ENCODE measurements at regions not wholly inside any gene's neighbourhood (a gene's known extent, or its start where the extent isn't known, plus 50 kb on each side); places are given as distances from the start of the nearest gene placed in this dataset.
"Not testable (repeated sequence)": the region's sequence is repeated elsewhere in the genome, so short reads cannot be mapped to it uniquely, and the experiment has no call there.

DNA sequence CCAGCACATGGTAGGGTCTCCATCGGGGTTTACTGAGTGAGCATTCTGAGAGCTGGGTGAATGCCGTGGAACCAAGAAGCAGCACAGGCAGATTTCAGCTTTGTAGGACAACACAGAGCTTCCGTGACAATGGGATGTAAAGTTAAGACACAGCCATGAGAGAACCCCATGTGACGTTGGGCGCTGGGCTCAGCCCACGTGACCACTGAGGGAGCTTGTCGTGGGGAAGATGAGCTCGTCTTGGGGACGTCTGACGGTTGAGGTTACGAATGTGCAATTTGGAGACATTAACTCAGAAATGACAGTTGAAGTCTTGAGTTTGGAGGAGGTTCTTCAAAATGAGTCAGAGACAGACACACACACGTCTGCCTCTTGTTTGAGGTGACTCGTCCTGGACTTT is 51.5 kb upstream of the MUC20 start:
- not testable (repeated sequence) for DNase-seq (ENCODE audit: low spot score)

DNA sequence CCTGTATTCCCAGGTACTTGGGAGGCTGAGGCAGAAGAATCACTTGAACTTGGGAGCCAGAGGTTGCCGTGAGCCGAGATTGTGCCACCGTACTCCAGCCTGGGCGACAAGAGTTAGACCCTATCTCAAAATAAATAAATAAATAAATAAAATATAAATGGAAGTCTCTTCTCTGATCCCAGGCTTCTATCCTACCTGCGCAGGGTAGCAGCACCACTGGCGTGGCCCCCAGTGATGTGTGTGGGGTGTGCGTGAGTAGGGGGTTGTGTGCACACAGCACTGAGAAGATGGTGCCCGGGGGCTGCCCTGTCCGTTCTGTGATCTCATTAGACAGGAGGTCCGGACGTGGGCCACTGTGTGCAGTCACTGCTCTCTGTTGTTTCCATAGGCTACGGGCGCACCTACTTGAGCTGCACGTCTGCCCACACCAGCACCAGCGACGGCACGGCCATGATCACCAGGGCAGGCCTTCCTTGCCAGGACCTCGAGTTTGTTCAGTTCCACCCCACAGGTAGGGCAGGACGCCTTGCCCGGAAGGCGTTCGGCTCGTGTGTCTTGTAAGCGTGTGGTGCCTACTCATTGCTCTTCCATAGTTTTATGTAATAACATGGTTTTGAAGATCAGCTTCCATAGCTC is 52.5 kb upstream of the MUC20 start:
- DNase-seq (ENCODE audit: low spot score), result not testable (repeated sequence)

DNA sequence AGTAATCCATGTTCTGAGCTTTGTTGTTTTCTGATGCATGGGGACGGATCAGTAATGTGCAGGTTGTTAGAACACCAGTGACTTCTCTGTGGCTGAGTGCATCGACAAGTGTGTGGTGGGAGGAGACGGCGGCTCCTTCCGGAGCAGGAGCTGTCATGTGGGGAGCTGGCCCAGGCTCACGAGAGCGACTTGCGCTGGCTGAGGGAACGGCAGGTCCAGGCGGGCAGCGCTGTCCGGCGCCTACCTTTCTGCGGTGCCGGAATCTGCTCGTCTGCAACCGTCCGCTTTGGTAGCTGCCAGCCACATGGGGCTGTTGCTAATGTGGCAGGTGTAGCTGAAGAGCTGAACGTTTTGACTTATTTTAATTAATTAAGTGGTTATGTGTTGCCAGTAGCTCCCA is 55.5 kb upstream of the MUC20 start:
- DNase-seq (ENCODE audit: low spot score), result not testable (repeated sequence)

GRCh38 chr3:195664131-195664530 is 56.6 kb upstream of the MUC20 start:
- not testable (repeated sequence) for DNase-seq (ENCODE audit: low spot score)

GRCh38 chr3:195659136-195659533 is 61.6 kb upstream of the MUC20 start:
- not testable (repeated sequence) for DNase-seq (ENCODE audit: low spot score)

GRCh38 chr3:195658381-195659135 is 62.2 kb upstream of the MUC20 start:
- not testable (repeated sequence) for DNase-seq (ENCODE audit: low spot score)

GRCh38 chr3:195657475-195658372 is 63.1 kb upstream of the MUC20 start:
- peak; percentile 76 for DNase-seq (ENCODE audit: low spot score)

DNA sequence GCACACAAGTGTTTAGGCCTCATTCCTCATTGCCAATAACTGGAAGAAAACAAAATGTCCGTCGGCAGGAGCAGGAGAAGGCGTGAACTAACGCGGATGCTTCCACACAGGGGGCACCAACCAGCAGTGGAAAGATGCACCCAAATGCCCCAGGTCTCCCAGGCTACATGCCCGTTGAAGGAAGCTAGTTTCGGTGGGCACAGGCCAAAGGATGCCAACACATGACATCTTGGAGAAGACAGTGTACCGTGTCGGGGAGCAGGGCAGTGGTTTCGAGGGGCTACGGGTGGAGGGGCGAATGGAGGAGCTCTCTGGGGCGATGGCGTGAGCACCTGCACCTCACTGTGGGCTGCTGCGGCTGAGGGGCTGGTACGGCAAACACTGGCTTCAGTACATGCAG is 64.7 kb upstream of the MUC20 start:
- DNase-seq (ENCODE audit: low spot score), result not testable (repeated sequence)

DNA sequence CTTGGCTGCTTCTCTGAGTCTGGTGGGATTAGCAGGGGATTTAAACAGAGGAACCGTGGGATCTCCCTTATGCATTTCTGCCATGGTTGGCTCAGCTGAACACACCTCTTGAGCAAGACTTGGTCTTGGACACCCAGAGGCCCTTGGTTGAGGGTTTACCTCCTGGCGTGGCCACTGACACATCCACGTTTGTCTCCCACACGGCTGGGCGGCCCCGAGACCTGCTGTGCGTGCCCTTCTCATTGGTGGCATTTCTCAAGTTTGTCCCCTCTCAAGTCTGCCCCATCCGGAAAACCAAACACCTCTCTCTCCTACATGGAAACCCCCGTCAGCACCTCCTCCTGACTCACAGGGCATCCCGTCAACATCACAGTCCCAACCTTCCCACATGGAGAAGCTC is 66.0 kb upstream of the MUC20 start:
- not testable (repeated sequence) for DNase-seq (ENCODE audit: low spot score)

GRCh38 chr3:195654138-195654537 is 66.6 kb upstream of the MUC20 start:
- DNase-seq (ENCODE audit: low spot score), result not testable (repeated sequence)

GRCh38 chr3:195653641-195654040 is 67.1 kb upstream of the MUC20 start:
- DNase-seq (ENCODE audit: low spot score), result not testable (repeated sequence)

GRCh38 chr3:195647912-195648702 is 64.4 kb upstream of the APOD start:
- DNase-seq (ENCODE audit: low spot score), result not testable (repeated sequence)

GRCh38 chr3:195645872-195646271 is 62.1 kb upstream of the APOD start:
- DNase-seq (ENCODE audit: low spot score), result not testable (repeated sequence)

DNA sequence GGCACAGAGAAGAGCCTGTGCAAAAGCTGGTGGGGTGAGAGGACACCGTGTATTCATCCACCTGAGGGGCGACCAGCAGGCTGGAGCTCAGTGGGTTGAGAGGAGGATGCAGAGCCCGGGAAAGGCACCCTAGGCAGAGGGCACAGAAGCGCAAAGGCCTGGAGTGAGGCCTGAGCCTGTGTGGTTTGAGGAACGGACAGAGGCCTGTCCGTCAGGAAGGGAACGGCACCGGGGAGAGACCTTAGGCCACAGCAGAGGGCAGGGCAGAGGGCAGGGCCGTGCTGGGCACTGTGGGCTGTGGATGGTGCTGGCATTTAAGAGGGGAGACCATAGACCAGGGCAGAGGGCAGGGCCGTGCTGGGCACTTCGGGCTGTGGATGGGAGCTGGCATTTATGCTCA is 59.5 kb upstream of the APOD start:
- DNase-seq (ENCODE audit: low spot score), result not testable (repeated sequence)

DNA sequence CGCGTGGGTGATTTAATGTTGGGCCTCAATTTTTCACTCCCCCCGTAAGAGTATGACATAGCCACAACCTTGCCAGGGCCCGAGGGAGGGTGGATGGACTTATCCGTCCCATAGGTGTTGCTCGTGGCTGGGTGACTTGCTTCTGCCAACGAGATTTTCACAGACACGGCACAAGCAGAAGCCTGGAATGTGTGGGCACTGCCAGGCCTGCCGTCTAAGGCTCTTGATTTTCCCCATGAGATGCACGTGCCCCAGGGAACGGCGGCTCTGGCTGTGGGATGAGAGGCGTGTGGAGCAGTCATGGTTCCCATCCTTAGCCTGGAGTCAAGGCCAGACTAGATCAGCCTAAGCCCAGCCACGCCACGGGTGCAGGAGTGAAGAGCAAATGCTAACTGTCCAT is 58.6 kb upstream of the APOD start:
- not testable (repeated sequence) for DNase-seq (ENCODE audit: low spot score)

DNA sequence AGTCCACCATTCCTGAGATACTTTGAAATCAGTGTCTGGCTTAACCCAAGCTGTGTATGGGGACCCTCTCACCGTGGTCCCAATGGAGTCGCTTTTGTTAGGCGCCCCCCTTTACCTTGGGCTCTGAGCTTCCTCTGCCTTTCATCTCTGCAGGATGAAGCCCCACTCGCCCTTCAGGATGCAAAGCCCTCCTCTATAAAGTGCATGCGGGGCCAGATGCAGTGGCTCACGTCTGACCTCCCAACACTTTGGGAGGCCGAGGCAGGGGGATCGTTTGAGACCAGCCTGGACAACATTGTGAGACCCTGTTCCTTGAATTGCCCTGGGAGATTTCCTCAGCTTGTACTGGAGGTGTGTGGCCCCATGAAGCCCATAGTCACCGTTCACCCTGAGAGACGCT is 54.7 kb upstream of the APOD start:
- not testable (repeated sequence) for DNase-seq (ENCODE audit: low spot score)

GRCh38 chr3:195637473-195638233 is 53.9 kb upstream of the APOD start:
- DNase-seq (ENCODE audit: low spot score), result not testable (repeated sequence)

GRCh38 chr3:195637011-195637410 is 53.3 kb upstream of the APOD start:
- not testable (repeated sequence) for DNase-seq (ENCODE audit: low spot score)

GRCh38 chr3:195635898-195636685 is 52.4 kb upstream of the APOD start:
- not testable (repeated sequence) for DNase-seq (ENCODE audit: low spot score)

Data from pons (tissue), 1 donor.